GM12878 (cell line): ENCODE measurements at regions not wholly inside any gene's neighbourhood (a gene's known extent, or its start where the extent isn't known, plus 50 kb on each side); places are given as distances from the start of the nearest gene placed in this dataset.

Experiments used
- ATAC-seq: fragments of 200-7000 bp; cut with Tn5 transposase; 3 replicates; pipeline ENCODE4 v1.9.1; 2020; ENCODE audit warnings: mild to moderate bottlenecking, moderate library complexity
- BruUV-seq: library from RNA; stranded (reverse); fragments of 400-500 nt; replicated peaks from 2 replicates; lab custom pipeline; 2021; lab: Mats Ljungman, UMichigan
- CTCF ChIA-PET: fragments of 300-600 bp; sonication (Branson Sonifier 250); formaldehyde crosslinking; extraction: SDS; loops from one replicate; lab custom pipeline; 2021; ENCODE audit warnings: inconsistent platforms; lab: Yijun Ruan, JAX
- POLR2A ChIA-PET: fragments of 350-600 bp; formaldehyde crosslinking; extraction: SDS; loops from one replicate; lab custom pipeline; 2021; ENCODE audit warnings: inconsistent platforms; lab: Charles Lee
- RAD21 ChIA-PET: fragments of 300-600 bp; sonication (Branson Sonifier 250); formaldehyde crosslinking; loops from one replicate; lab custom pipeline; 2023; ENCODE audit warnings: antibody characterized with exemption; ENCODE audit not compliant: unreplicated experiment; lab: Charles Lee
- SMC1A ChIA-PET: fragments of 300-600 bp; sonication (Branson Sonifier 250); formaldehyde crosslinking; loops from one replicate; lab custom pipeline; 2023; ENCODE audit not compliant: unreplicated experiment, uncharacterized antibody; lab: Charles Lee
- DNase-seq: peaks from one replicate; pipeline ENCODE4 v3.0.0-alpha.2; 2011; ENCODE audit warnings: low read depth, low spot score
- FAIRE-seq: peaks from 3 replicates; lab custom pipeline; 2011; peaks lifted over from hg19 to GRCh38; lab: Jason Lieb, UNC
- H2AFZ ChIP-seq: 2 replicates; pipeline ENCODE4 v1.6.0; 2011; ENCODE audit warnings: low read depth, low read length, control low read depth; ENCODE audit not compliant: control insufficient read depth
- H3K27ac ChIP-seq: 2 replicates; pipeline ENCODE4 v1.5.1; 2011; ENCODE audit warnings: control low read depth; ENCODE audit not compliant: control insufficient read depth, insufficient read depth
- H3K27me3 ChIP-seq, 2 experiments: replicated peaks in 1 of 2; 2 replicates each; pipeline versions ENCODE4 v1.6.0 to v1.6.1; 2011; ENCODE audit warnings: low read length in 1 of 2; ENCODE audit not compliant: control insufficient read depth in 2 of 2, insufficient read depth in 2 of 2
- H3K36me3 ChIP-seq, 2 experiments: 2 replicates each; pipeline ENCODE4 v1.5.1; 2011; ENCODE audit warnings: low read length in 1 of 2; ENCODE audit not compliant: control insufficient read depth in 2 of 2, insufficient read depth in 2 of 2
- H3K4me1 ChIP-seq: 2 replicates; pipeline ENCODE4 v1.6.1; 2011; ENCODE audit warnings: mild to moderate bottlenecking, low read length, moderate library complexity, mixed read lengths; ENCODE audit not compliant: control insufficient read depth, insufficient read depth
- H3K4me2 ChIP-seq: 2 replicates; pipeline ENCODE4 v1.6.0; 2011; ENCODE audit warnings: control low read depth; ENCODE audit not compliant: control insufficient read depth, insufficient read depth
- H3K4me3 ChIP-seq: fragments of 200-600 bp; sonication (generic); 2 replicates; pipeline ENCODE4 v1.5.1; 2016
- H3K79me2 ChIP-seq: 2 replicates; pipeline ENCODE4 v1.6.0; 2011; ENCODE audit warnings: low read length; ENCODE audit not compliant: control insufficient read depth, insufficient read depth
- H3K9ac ChIP-seq: 2 replicates; pipeline ENCODE4 v1.8.0; 2011; ENCODE audit warnings: low read length, control low read depth, mixed read lengths; ENCODE audit not compliant: control insufficient read depth, insufficient read depth
- H3K9me3 ChIP-seq: replicated peaks from 3 replicates; pipeline ENCODE4 v1.5.1; 2011; ENCODE audit warnings: mild to moderate bottlenecking, low read length; ENCODE audit not compliant: control insufficient read depth, insufficient read depth
- H4K20me1 ChIP-seq: 2 replicates; pipeline ENCODE4 v1.6.0; 2011; ENCODE audit not compliant: control insufficient read depth, insufficient read depth
- EED ChIP-seq: sonication (generic); IDR thresholded peaks from 2 replicates; pipeline ENCODE4 v1.6.1; 2016; ENCODE audit warnings: antibody characterized with exemption, low read depth
- JUND ChIP-seq: IDR thresholded peaks from 2 replicates; pipeline ENCODE4 v1.6.1; 2012; ENCODE audit warnings: low read depth, mild to moderate bottlenecking, low read length, improper control_type of control experiment, moderate library complexity
- SMAD5 ChIP-seq: IDR thresholded peaks from 2 replicates; pipeline ENCODE4 v1.6.1; 2016; ENCODE audit warnings: antibody characterized with exemption, low read depth
- SMC3 ChIP-seq: IDR thresholded peaks from 2 replicates; pipeline ENCODE4 v1.6.1; 2011; ENCODE audit warnings: low read length, improper control_type of control experiment, borderline replicate concordance
- WGBS: methylation state at CpG from one replicate; pipeline ENCODE4 v1.1.6; 2016; ENCODE audit warnings: low lambda C conversion rate; ENCODE audit not compliant: insufficient replicate concordance, insufficient coverage; ENCODE audit errors: missing lambda C conversion rate; 5-methylcytosine and 5-hydroxymethylcytosine counted together
- in situ Hi-C: fragments of 300-500 bp; cut with MboI; formaldehyde crosslinking; loops from 9 replicates; pipeline ENCODE4 v1.14.3; 2018; ENCODE audit warnings: mixed read lengths
- intact Hi-C: fragments of 100-400 bp; cut with micrococcal nuclease; formaldehyde crosslinking; loops from one replicate; pipeline ENCODE4 v1.14.2; 2022; ENCODE audit not compliant: unreplicated experiment
- TF ChIP-seq, protein P1 (sequence below): IDR thresholded peaks from 2 replicates; pipeline ENCODE4 v1.6.1; 2012; ENCODE audit warnings: mild to moderate bottlenecking, low read depth, low read length

GRCh38 chr14:82438436-82438835 is 904.8 kb upstream of the SEL1L start (continued):
- TF ChIP-seq, protein P1, sequence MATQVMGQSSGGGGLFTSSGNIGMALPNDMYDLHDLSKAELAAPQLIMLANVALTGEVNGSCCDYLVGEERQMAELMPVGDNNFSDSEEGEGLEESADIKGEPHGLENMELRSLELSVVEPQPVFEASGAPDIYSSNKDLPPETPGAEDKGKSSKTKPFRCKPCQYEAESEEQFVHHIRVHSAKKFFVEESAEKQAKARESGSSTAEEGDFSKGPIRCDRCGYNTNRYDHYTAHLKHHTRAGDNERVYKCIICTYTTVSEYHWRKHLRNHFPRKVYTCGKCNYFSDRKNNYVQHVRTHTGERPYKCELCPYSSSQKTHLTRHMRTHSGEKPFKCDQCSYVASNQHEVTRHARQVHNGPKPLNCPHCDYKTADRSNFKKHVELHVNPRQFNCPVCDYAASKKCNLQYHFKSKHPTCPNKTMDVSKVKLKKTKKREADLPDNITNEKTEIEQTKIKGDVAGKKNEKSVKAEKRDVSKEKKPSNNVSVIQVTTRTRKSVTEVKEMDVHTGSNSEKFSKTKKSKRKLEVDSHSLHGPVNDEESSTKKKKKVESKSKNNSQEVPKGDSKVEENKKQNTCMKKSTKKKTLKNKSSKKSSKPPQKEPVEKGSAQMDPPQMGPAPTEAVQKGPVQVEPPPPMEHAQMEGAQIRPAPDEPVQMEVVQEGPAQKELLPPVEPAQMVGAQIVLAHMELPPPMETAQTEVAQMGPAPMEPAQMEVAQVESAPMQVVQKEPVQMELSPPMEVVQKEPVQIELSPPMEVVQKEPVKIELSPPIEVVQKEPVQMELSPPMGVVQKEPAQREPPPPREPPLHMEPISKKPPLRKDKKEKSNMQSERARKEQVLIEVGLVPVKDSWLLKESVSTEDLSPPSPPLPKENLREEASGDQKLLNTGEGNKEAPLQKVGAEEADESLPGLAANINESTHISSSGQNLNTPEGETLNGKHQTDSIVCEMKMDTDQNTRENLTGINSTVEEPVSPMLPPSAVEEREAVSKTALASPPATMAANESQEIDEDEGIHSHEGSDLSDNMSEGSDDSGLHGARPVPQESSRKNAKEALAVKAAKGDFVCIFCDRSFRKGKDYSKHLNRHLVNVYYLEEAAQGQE, result no peak

GRCh38 chr14:82441270-82441669 is 907.6 kb upstream of the SEL1L start:
- CTCF ChIA-PET, result no interaction called here
- BruUV-seq, result no TSS peak
- FAIRE-seq (no peak), ATAC-seq (no peak), DNase-seq (no peak)
- WGBS, result 15% methylated on average over 3 of the region's 3 CpGs
- intact Hi-C loops, result no loop called here
- RAD21 ChIA-PET, result no interaction called here
- SMC1A ChIA-PET, result no interaction called here
- no peaks in the 10 kb centered on the region for H3K9me3 ChIP-seq
- H3K4me2 ChIP-seq, result no peak overlapping the region
- no peaks in the 10 kb centered on the region for H3K4me1 ChIP-seq
- H2AFZ ChIP-seq, result no peak overlapping the region
- TF ChIP-seq SMC3, result no peak
- TF ChIP-seq SMAD5, result no peak
- TF ChIP-seq EED, result no peak
- TF ChIP-seq JUND, result no peak
- TF ChIP-seq, all 136 proteins: peak for 0
- in situ Hi-C loops, result no loop called here
- H3K36me3 ChIP-seq, result no peaks in the 10 kb centered on the region
- H4K20me1 ChIP-seq, result no peaks in the 10 kb centered on the region
- no peak overlapping the region for H3K9ac ChIP-seq
- no peaks in the 10 kb centered on the region for H3K79me2 ChIP-seq
- POLR2A ChIA-PET, result no interaction called here
- no peaks in the 10 kb centered on the region for H3K27me3 ChIP-seq
- no peak overlapping the region for H3K4me3 ChIP-seq
- no peak overlapping the region for H3K27ac ChIP-seq
